Thoracic aorta (tissue), 2 donors: ENCODE measurements at regions not wholly inside any gene's neighbourhood (a gene's known extent, or its start where the extent isn't known, plus 50 kb on each side); places are given as distances from the start of the nearest gene placed in this dataset.

ENCODE experiments used
- ATAC-seq: fragments of 150-250 bp; one replicate; pipeline ENCODE4 v1.8.0; 2017; ENCODE audit warnings: low read depth; ENCODE audit not compliant: insufficient number of reproducible peaks, low FRiP score
- DNase-seq: peaks from one replicate; pipeline ENCODE4 v3.0.0-alpha.2; 2020; ENCODE audit warnings: low spot score
- H3K27ac ChIP-seq, 2 donors: fragments of 200-600 bp; sonication (generic); 1 replicate in 1 of 2; 2 replicates in 1 of 2; pipeline ENCODE4 v1.5.1; 2016; ENCODE audit warnings: mild to moderate bottlenecking in 2 of 2, moderate library complexity in 2 of 2
- H3K27me3 ChIP-seq: fragments of 200-600 bp; sonication (generic); replicated peaks from 2 replicates; pipeline ENCODE4 v1.6.0; 2016; ENCODE audit warnings: mild to moderate bottlenecking; ENCODE audit not compliant: insufficient read depth
- H3K36me3 ChIP-seq: fragments of 200-600 bp; sonication (generic); one replicate; pipeline ENCODE4 v1.5.1; 2016
- H3K4me1 ChIP-seq, 2 donors: fragments of 200-600 bp; sonication (generic); 1 replicate in 1 of 2; 2 replicates in 1 of 2; pipeline versions ENCODE4 v1.5.1 to v1.6.0; 2016; ENCODE audit warnings: low read depth in 2 of 2, mild to moderate bottlenecking in 1 of 2; ENCODE audit not compliant: control insufficient read depth in 1 of 2
- H3K4me3 ChIP-seq: fragments of 200-600 bp; sonication (generic); 2 replicates; pipeline ENCODE4 v1.5.1; 2016; ENCODE audit warnings: mild to moderate bottlenecking
- H3K9me3 ChIP-seq: fragments of 200-600 bp; sonication (generic); 2 replicates; pipeline ENCODE4 v1.5.1; 2016
- TF ChIP-seq, protein P1 (sequence below): fragments of 200-600 bp; sonication (generic); IDR thresholded peaks from one replicate; pipeline ENCODE4 v1.5.1; 2019; ENCODE audit warnings: antibody characterized with exemption

DNA sequence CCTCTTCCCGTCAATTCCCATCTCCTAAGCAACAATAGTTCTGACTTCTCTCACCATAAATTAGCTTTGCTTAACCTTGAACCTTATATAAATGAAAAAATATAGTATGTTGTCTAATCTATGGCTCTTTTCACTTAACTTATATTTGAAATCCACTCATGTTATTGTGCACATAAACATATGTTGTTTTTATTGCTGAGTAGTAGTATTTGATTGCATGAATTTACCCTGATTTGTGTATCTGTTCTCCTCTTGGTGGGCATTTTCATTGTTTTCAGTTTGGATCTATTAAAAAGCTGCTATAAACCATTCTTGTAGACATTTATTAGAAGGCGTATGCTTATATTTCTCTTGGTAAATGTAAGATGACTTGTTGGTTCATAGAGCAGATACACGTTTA lies 874.3 kb upstream of the ZEB2 start:
- ATAC-seq (no peak), DNase-seq (no peak)
- Histone ChIP-seq H3K27ac (no peak overlapping the region), H3K36me3 (no peaks in the 10 kb centered on the region), H3K4me1 (no peaks in the 10 kb centered on the region), H3K27me3 (no peaks in the 10 kb centered on the region), H3K9me3 (no peaks in the 10 kb centered on the region), H3K4me3 (no peak overlapping the region)
- TF ChIP-seq, protein P1, sequence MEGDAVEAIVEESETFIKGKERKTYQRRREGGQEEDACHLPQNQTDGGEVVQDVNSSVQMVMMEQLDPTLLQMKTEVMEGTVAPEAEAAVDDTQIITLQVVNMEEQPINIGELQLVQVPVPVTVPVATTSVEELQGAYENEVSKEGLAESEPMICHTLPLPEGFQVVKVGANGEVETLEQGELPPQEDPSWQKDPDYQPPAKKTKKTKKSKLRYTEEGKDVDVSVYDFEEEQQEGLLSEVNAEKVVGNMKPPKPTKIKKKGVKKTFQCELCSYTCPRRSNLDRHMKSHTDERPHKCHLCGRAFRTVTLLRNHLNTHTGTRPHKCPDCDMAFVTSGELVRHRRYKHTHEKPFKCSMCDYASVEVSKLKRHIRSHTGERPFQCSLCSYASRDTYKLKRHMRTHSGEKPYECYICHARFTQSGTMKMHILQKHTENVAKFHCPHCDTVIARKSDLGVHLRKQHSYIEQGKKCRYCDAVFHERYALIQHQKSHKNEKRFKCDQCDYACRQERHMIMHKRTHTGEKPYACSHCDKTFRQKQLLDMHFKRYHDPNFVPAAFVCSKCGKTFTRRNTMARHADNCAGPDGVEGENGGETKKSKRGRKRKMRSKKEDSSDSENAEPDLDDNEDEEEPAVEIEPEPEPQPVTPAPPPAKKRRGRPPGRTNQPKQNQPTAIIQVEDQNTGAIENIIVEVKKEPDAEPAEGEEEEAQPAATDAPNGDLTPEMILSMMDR: no peak

DNA sequence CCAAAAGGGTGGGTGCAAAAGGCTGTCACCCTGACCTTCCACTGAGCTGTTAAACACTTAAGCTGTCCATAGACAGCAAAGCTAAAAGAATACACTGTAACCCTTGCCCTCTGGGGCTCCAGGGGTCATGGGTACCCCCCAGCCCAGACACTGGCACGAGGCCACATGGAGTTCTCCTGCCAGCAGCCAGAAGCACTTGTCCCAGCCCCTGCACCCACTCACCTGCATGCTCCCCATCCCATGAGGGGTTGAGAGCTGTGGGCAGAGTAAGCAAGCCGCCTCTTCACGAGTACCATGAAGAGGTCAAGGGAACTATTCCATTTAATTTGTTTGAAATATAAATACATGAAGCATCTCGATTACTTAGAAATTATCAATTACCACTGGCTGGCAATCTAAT lies 867.1 kb upstream of the ZEB2 start:
- H3K36me3 ChIP-seq: no peaks in the 10 kb centered on the region
- no peak overlapping the region for H3K27ac ChIP-seq
- TF ChIP-seq, protein P1: no peak
- no peaks in the 10 kb centered on the region for H3K27me3 ChIP-seq
- H3K9me3 ChIP-seq: no peaks in the 10 kb centered on the region
- H3K4me3 ChIP-seq: no peak overlapping the region
- no peak for DNase-seq
- H3K4me1 ChIP-seq: no peaks in the 10 kb centered on the region
- ATAC-seq: no peak

DNA sequence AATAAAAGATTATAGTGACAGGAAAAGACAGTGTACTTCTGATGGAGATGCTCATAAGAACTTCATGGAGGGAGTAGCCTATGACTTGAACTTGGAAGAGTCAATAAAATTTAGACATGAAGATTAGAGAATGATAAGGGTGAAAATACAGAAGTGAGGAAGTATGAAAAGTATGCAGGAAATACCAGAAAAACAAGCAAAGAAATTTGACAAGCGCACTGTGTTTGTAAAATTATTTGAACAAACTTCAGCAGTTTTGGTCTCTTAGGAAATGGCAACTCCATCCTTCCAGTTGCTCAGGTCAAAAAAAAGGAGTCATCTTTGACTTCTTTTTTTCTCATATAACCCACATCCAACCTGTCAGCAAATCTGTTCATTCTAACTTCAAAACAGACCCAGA lies 864.0 kb upstream of the ZEB2 start:
- DNase-seq (no peak), ATAC-seq (no peak)
- no peaks in the 10 kb centered on the region for H3K9me3 ChIP-seq
- no peaks in the 10 kb centered on the region for H3K36me3 ChIP-seq
- H3K27ac ChIP-seq: no peak overlapping the region
- TF ChIP-seq, protein P1: no peak
- no peaks in the 10 kb centered on the region for H3K4me1 ChIP-seq
- H3K4me3 ChIP-seq: no peak overlapping the region
- no peaks in the 10 kb centered on the region for H3K27me3 ChIP-seq

DNA sequence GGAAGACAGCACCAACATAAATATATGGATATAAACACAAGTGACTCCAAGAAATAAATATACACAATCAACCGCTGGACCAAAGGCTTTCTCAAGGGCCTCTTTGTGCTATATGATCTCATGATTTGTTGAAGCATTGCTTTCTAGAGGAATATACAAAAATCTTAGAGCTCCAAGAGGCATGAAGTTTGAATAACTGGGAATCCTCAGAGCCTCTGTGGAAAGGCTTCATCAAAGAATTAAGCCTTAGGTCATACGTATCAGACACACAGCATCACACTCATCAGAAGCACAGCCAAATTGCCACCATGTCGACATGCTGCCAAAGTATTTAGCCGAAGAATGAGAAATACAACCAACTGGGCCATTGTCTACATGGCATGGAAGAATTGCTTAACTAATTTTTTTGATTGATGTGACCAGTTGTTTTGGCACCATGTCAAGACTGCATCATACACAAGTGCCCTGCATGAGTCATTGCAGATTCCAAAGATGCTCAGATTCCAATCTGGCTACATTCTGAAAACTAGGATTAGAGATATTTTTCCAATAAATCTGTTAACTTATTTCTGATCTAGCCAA lies 860.6 kb upstream of the ZEB2 start:
- no peaks in the 10 kb centered on the region for H3K27me3 ChIP-seq
- H3K4me1 ChIP-seq: no peaks in the 10 kb centered on the region
- no peak overlapping the region for H3K27ac ChIP-seq
- no peak overlapping the region for H3K4me3 ChIP-seq
- no peaks in the 10 kb centered on the region for H3K36me3 ChIP-seq
- TF ChIP-seq, protein P1: no peak
- DNase-seq (no peak), ATAC-seq (no peak)
- no peaks in the 10 kb centered on the region for H3K9me3 ChIP-seq

DNA sequence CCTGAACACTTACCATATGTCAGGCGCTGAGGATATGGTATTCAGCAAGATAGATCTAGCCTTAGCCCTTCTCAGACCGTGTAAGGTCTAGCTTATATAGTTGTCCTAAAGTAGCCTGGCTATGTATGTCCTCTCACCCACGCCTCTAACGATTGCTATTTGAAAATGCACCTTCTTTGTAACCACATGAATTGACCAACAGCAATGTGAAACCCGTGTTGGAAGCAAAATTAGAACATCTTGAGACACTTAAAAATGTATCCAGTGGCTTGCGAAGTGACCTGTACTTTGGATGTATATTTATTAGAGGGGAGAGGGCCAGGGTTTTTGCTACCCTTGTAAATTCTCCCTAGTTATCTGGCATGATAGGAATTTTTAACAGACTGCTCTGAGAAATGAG lies 860.0 kb upstream of the ZEB2 start:
- Histone ChIP-seq H3K36me3 (no peaks in the 10 kb centered on the region), H3K4me1 (no peaks in the 10 kb centered on the region), H3K27ac (no peak overlapping the region), H3K27me3 (no peaks in the 10 kb centered on the region), H3K9me3 (no peaks in the 10 kb centered on the region), H3K4me3 (no peak overlapping the region)
- TF ChIP-seq, protein P1: no peak
- ATAC-seq (no peak), DNase-seq (no peak)
